GM18511 (cell line): ENCODE measurements at regions not wholly inside any gene's neighbourhood (a gene's known extent, or its start where the extent isn't known, plus 50 kb on each side); places are given as distances from the start of the nearest gene placed in this dataset.
"Not testable (repeated sequence)": the region's sequence is repeated elsewhere in the genome, so short reads cannot be mapped to it uniquely, and the experiment has no call there.

Source experiments
- ATAC-seq: cut with Tn5 transposase; IDR thresholded peaks from one replicate; pipeline ENCODE4 v1.9.1; 2021; ENCODE audit warnings: mild to moderate bottlenecking, moderate library complexity; ENCODE audit not compliant: unreplicated experiment

GRCh38 chr13:48883786-48884185, 91.9 kb upstream of the FNDC3A start:
- not testable (repeated sequence) for ATAC-seq

DNA sequence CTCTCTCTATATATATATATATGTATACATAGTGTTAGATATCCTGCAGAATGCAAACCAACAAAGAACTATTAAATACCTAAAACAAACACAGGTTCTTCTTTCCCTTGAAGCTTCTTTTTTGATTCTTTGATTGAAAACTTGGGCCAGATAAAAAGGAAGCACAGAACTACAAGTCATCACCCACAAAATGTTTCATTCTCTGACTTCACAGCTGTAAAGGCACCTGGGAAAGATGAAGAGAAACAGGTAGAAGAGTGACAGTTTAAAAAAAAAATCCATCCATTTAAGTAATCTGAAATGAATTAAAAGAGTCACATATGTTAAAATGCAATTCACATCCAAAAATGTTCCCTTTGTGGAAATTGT, 90.7 kb upstream of the FNDC3A start:
- ATAC-seq, result no peak

DNA sequence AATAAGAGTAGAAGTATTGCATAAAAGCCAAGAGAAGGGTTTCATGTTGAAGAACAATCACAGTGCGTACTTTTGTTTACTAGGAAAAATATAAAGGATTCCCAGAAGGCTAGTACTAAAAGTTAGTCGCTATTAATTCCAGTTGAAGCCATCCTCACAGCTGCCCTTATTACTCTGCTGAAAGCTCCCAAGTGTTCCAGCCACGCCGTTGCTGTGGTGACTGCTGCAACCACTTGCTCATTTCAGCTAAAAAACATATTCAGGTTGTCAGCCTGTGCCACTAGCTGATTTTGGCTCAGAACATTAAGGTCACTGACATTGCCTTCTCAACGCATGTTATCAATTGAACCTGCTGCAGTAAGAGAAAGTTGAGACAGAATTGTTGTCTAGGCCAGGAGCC, 87.1 kb upstream of the FNDC3A start:
- no peak for ATAC-seq

DNA sequence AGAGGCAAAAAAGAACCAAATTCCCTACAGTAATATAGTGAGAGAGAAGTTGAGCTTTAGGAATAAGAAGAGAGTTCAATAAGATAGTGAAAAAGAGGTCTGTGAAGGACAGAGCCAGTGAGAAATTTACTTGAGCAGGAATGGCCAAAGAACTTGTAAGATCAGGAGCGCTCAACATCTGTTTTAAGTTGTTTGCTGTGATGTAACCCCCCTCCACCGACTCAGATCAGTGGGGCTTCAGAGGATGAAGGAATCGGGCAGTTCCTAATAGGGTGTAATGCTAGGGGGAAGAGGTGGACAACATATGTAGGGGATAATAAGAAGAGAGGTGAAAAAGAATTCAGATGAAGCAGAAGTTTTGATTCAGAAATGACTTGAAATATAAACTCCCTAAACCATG, 85.3 kb upstream of the FNDC3A start:
- ATAC-seq, result no peak

- no peak for ATAC-seq
Measured at GRCh38 chr13:48891586-48891985, 84.1 kb upstream of the FNDC3A start.

DNA sequence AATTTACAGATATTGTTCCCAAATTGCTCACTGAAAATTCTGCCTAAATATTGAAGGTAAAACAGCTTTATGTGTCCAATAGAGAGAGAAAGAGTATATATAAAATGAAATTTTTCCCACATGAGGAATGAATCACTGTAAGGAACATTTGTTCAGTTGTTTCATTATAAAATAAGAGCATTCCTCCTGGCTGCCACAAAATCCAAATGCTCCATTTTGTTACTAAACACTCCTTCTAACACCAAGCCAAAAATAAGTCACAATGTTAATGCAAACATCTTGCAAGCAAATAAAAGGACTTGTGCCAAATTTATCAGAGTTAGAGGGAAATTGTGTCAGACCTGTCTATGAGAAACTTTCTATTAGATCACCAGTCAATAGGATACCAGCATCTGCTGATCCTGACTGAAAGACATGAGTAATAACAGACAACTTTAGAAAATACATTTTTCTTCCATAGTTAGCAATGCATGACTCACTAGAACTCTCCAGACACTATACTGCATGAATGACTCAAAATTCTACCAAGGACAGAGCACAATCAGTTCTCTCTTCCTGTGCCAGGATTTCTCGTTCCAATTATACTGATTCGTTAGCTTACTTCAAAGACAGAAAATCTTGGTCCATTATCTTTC, 83.5 kb upstream of the FNDC3A start:
- ATAC-seq, result peak; percentile 96

DNA sequence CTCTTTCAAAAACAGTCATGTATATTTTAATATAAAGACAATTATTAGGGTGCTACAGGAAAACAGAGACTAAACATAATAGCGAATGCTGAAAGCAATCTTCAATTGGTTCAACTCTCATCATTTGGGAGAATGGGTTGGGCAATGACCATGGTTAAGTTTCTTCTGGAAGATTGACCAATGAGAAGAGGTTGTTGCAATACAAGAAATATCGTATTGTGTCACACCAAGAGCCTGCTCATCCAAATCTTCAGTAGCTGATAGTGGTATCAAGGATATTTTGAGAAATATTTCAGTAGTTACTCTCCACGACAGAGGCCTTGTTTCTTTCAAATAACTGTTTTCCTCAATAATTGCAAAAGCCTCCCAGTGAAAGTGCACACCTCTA, 83.0 kb upstream of the FNDC3A start:
- no peak for ATAC-seq

- ATAC-seq, result no peak
Measured at GRCh38 chr13:48896312-48896711, 79.4 kb upstream of the FNDC3A start.

GRCh38 chr13:48901781-48902180, 73.9 kb upstream of the FNDC3A start:
- no peak for ATAC-seq

DNA sequence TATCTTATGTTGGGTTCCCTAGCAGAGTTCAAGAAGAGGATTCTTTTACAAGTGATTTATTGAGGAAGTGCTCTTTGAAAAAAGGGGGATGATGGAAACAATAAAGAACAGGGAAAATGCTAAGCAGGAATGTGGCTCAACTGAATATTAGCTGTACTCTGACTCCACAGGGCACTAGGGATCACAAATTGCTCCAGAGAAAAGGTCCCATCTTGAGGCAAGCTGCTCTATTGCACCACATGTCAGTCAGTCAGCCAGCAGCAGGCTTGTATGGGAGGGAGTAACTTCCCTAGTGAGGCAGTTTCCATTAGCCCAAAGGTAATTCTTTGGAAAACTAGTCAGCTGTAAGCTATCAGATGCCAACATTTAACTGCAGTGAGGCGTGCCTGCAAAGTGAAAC, 73.3 kb upstream of the FNDC3A start:
- ATAC-seq, result no peak

DNA sequence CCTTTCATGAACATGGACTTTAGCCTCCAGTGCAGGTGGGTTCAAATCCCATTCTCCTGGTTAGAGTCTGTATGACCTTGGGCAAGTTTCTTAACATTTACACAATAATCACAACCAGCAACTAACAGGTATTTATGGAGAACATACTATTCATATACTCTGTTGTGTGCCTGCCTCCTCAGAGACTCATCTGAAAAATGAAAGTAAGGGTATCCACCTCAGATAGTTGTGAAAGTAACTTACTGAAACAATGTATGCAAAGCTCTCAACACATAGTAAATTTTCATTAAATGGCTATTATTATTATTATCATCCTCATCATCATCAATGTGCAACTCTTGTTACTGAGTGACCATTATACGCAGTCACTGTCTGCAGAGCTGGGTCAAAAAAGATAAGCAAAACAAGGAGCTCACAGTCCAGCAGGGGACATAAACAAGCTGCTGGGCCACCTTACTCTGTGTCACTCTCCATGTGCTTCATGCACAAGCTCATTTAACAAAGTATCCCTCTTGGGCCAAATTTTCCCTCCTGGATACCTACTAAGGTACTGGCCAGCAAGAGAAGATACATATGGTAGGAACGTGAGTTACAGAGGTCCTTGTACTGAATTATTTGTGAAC, 70.9 kb upstream of the FNDC3A start:
- ATAC-seq, result no peak

DNA sequence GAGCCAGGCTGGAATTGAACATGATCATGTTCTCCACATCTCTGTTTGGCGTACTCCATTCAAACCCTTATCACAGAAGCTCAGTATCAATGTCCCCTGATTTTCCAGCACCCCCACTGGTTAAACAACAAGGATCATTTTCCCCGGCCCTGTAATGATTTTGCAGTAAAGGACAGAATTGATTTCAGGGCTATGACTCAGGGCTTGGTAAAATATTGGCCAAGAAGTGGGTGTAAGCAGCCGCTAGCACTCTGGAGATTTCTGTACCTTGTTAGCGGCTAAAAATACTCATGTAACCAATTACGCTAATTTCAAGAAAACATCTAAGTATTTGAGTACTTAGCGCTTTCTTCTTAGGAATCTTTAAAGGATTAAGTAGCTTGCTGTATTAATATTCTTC, 69.5 kb upstream of the FNDC3A start:
- ATAC-seq, result no peak

GRCh38 chr13:48908381-48909055, 67.2 kb upstream of the FNDC3A start:
- ATAC-seq, result no peak

DNA sequence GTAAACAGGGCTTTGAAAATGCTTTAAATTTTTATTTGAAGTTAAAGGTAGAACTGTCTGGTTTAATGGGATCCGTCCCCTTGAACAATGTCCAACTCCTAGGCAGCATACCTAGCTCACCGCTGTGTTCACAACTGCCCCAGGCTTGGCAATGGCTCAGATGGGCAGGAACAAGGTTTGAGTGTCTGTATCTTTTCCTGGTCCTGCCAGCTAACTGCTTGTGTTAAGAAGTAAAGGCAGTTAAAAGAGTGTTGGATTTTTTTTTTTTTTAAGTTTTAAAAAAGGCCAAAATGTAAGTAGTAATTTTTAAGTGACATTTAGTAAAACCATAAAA, 66.7 kb upstream of the FNDC3A start:
- ATAC-seq, result no peak

GRCh38 chr13:48910686-48911085, 65.0 kb upstream of the FNDC3A start:
- no peak for ATAC-seq

- no peak for ATAC-seq
Measured at GRCh38 chr13:48919751-48920150, 56.0 kb upstream of the FNDC3A start.

DNA sequence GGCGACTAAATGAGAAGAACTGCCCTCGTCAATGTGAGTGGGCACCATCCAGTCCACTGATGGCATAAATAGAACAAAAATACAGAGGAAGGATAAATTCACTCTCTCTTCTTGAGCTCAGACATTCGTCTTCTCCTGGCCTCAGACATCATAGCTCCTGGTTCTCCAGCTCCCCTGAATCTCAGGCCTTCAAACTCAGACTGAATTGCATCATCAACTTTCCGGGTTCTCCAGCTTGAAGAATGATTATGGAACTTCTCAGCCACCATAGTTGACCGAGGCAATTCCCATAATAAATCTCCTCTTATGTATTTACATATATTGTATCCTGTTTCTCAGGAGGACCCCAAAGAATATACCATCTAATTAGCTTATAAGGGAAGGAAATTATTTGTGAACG, 55.0 kb upstream of the FNDC3A start:
- ATAC-seq, result no peak

DNA sequence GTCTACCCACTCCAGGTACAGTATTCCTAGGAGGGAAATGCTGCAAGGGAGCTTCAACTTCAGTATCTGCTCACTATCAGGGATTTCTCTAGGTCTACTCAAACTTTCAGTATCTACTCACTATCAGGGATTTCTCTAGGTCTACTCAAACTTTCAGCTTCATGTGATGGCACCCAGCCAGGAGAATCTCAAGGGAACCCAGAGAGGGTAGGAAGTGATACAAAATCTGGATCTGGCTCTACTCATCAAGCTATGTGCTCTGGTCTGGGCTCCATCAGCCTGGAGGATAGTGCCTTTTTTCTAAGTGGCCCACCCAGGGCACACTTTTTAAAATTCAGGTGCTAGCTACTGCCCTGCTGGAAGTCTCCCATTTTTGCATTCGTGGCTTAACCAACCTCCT, 52.3 kb upstream of the FNDC3A start:
- ATAC-seq, result no peak

DNA sequence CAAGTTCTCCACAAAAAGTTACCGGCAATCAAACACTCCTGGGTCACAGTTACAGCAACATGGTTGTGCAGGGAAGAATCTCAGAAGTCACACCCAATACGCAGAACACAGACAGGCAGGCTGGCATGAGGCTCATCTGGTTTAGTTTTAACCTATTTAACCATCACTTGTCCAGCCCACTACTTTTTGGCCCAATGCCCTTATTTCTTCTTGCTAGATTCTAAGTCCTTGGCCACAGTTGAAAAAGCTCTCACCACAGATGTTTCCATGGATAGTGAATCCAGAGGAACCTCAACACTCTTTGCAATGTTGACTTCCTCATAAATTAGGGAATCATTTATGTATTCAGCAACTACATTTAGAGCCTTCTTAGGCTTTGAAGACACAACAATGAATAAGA, 50.7 kb upstream of the FNDC3A start:
- ATAC-seq, result no peak
